GM18867 (cell line): ENCODE measurements at regions not wholly inside any gene's neighbourhood (a gene's known extent, or its start where the extent isn't known, plus 50 kb on each side); places are given as distances from the start of the nearest gene placed in this dataset.

Experiments
- ATAC-seq: cut with Tn5 transposase; IDR thresholded peaks from one replicate; pipeline ENCODE4 v1.9.1; 2021; ENCODE audit warnings: mild to moderate bottlenecking, moderate library complexity; ENCODE audit not compliant: unreplicated experiment

DNA sequence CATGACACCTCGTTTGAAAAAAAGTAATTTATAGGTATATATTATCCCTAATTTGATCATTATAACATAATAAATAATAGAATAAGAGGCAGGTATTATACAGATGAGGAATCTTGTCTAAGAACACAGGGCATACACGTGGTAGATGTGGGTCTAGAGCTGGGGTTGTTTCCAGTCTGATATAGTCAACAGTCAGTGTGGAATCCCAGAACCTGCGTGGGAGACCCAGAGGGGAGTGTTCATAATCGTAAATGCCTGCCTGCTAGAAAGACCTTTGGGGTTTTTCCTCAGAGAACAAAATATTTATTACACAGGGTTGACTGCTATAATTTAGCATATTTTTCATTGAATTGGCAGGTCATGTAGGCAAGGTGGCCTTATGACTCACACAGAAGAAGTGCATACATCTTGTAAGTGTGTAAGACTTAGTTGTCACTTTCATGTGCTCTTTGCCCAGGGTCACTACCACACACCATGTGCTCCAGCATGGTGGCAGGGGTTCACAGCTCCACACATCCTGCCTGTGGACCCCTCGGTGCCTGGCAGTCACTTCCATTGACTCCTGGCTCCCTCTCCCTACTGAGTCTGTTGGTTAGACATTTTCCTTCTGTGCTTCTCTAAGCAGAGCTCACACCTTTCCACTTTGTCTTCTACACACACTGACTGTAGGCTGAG is 94.9 kb upstream of the IKZF1 start:
- no peak for ATAC-seq

DNA sequence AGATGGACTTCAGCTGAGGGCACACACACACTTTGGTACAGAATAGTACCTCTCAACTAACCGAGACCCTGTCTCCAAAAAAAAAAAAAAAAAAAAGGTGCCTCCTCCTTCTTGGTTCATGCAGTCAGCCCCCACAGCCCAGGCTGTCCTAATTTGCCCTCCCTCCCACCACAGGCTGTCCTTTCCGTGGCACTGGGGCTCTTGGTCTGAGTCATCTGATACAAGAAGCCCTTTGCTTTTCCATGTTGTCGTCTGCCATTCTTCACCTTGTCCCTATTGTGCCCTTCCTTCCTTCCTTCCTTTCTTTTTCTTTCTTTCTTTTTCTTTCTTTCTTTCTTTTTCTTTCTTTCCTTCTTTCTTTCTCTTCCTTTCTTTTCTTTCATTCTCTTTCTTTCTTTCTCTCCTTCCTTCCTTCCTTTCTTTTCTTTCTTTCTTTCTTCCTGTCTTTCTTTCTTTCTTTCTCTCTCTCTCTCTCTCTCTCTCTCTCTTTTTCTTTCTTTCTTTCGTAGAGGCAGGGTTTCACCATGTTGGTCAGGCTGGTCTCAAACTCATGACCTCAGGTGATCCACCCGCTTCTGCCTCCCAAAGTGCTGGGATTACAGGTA is 96.0 kb upstream of the IKZF1 start:
- ATAC-seq, result no peak

DNA sequence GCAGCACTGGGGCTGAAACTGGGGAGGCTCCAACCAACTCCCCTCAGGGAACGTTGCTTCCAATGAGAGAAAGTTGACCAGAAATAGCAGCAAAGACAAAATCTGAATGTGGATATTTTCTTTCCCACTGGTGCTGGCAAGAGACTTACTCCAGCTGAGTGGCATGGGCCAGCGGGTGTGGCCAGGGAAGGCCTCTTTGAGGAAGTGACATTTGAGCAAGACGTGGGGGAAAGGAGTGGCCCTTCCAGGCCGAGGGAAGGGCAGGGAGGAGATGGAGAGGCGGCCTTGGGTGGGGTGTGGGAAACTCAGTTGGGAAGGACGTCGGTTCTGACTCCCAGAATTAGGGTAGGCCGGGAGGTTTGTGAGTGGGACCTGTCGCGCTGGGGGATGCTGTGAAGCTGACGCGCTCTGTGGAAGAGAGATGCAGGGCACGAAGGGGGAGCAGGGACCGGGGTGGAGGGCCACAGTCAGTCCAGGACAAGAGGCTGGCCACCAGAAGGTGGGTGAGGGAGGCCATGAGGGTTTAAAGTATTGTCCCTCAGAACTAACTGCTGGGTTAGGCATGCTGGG is 96.7 kb upstream of the IKZF1 start:
- ATAC-seq, result no peak

DNA sequence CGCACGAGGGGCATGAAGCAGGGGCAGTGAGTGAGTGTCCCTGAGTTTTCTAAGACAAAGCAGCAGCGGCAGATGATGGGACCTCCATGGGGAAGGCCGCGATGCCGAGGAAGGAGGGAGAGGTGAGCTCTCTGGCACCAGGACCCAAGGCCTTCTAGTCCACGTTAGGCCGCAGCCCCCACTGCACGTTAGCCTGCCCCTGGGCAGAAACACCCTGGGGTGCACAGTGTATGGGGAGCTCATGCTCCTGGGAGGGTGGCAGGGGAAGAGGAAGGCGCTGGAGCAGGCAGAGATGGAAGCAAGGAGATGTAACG is 97.3 kb upstream of the IKZF1 start:
- no peak for ATAC-seq

DNA sequence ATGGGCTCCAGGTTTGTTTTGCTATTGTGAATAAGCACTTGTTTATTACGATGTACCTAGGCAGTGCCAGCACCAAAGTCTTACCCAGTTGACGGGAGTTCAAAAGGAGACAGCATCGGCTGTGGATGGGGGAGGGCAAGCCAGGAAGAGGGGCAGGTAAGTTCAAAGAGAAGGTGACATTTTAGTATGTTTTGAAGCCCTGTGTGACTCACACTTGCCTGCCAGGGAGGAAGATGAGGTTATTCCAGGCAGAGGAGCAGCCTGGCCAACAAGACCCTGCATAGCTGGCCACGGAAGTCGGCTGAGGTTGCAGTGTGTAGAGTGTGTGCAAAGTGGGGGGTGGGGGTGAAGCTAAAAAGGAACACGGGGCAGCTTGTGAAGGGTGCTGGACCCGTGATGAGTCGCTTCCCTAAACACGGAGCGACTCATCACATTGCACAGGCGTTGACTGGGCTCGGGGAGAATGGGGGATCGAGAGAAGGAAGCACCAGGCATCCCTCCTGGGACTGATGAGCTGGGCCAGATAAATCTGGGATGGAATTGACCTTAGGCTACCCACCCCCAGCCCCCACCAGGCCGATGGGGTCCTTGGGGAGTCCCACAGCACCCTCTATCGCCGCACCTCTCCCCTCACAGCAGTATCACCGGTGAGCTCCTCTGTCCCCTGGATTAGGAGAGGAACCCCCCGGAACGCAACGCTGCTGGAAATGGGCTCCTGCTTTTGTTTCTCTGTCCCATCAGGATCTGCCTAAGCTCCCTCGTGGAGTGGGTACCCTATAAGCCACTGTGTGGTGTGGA is 97.9 kb upstream of the IKZF1 start:
- no peak for ATAC-seq

DNA sequence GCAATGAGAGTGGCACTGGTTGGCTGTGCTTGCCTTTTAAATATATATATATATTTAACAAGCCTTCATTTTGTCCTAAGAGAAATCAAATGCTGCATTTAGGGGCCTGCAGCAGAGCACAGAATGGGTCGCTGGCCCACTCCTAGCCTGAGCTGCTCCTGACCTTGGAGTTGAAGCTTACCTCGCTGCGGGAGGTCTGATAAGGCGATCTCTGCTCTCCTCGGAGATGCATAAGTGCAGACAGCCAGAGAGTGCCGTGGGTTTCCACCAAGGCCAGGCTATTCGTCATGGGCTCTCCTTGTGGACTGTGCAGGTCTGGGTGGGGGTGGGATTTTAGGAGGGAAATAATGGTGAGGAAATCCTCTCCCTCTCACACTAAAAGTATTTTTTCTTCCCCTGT is 99.5 kb upstream of the IKZF1 start:
- ATAC-seq, result peak; percentile 8

DNA sequence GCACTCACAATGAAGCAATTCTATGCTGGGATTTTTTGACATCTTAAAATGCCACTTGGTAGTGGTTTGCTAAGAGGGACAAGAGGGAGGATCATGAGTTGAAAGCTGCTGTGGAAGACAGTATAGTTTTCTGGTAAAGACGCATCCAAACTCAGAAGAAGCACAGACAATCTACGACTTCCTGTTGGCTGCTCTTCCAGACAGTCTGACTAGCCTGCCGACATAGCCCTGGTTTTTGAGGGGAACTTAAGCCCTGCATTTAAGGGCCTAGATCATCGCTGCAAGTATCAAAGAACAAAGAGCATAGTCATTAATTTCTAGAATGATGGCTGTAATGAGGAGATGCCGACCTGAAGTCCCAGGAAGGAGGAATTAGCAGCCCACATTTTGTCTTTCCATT is 99.9 kb upstream of the IKZF1 start:
- ATAC-seq, result no peak

DNA sequence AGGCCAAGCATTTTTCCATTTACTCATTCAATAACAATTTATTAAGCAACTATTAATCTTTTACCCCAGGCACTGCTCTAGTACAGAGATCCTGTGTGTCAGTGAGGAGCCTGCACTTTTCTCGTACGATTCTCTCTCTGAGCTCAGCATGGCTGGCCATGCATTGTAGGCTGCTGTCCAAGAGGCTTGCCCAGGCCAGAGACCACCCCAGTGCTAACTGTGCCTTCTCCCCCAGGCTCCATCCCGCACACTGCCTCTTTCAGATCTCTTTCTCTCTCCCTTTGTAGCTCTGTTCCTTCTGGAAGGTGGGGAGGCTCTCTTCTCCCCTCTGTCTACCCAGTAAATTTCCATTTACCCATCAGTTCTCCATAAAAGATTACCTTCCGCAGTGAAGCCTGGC is 101.0 kb upstream of the IKZF1 start:
- ATAC-seq, result no peak

DNA sequence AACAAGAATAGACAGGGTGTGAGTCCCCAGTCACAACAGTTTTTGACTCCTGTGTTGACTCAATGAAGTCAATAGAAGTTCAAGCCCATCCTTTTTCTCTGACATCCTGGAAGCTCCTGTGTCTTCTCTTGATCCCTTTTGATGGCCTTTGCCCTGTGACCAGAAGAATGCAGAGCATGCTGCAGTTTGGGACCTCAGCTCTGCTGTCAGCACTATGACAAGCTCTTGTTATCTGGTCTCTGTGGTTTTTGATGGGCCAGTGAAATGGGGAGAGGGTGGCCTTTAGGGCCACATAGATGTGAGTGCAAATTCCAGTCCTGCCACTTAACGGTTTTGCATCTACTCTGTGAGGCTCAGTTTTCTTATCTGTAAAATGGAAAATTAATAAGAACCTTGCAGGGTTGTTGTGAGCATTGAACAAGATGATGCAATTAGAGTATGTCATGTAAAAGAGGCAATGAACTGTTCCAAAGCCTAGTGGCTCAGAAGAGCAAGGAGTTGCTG is 102.4 kb upstream of the IKZF1 start:
- no peak for ATAC-seq

DNA sequence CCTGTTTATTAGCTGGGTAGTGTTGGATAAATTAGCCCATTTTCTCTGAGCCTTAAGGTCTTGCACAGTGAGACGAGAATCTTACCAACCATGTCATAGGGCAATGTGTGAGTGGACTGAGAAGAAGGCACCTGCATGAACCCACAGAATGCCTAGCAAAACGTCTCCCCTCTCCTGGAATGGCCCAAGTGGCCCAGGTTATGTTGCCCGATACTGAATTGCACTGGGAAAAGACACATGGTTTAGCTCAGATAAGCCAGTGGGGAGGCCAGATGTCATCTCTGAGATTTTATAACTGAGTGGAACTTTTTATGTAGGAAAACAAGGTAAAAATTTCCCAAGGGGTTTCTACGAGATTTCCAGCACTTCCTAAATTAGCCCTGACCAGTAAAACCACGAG is 104.7 kb upstream of the IKZF1 start:
- no peak for ATAC-seq

DNA sequence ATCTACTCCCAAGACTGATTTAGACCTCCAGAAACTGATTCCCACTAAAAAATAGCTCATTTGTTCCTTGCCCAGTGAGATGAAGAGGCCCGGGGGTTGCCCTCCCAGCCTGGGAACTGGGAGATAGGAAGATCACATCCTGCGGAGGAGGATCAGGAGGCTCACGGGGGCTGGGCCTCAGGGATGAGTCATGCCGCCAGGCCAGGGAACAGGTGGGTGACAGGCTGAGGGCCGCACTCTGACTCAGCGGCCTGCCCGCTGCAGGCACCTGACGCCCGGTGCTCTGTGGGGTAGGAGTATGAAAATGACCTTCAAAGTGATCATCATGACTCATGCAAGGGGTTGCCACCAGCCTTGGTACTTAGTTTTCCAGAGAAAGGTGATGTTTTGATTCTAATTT is 104.5 kb upstream of the ZPBP start:
- ATAC-seq, result peak; percentile 94

DNA sequence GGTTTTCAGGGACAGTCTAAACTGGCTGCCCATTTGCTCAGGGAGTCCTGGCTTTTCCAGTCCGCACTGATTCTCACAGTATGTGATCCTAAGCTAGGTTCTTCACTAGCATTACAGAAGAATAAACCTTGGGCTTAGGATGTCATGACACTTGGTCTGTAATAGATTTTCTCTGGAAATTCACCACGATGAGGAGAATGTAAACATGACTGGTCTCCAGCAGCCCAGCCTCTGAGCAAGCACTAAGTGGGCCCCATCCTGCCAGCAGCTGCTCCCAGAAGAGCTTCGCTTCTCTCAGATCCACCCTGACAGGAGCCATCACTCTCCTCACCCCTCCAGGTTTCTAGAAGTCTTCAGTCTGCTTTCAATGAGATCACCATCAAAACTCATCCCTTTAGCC is 103.7 kb upstream of the ZPBP start:
- ATAC-seq, result no peak

DNA sequence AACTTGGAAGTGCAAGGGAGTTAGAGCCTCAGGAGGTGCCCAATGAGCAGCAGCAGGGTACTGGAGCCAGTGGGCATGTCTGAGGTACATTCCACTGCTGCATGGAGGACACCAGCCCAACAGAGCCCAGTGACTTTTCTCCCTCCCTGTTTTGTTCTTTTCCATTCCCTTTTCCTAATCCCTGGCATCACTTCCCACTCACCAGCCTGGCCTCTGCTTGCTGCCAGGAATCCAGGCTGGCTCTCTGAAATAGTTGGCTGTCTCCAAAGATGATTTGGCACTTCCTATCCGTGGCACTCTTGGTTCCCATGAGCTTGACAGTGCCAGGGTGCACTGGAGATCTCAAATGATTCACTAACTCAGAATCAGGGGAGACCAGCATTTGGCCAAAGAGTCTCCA is 97.7 kb upstream of the ZPBP start:
- ATAC-seq, result no peak

DNA sequence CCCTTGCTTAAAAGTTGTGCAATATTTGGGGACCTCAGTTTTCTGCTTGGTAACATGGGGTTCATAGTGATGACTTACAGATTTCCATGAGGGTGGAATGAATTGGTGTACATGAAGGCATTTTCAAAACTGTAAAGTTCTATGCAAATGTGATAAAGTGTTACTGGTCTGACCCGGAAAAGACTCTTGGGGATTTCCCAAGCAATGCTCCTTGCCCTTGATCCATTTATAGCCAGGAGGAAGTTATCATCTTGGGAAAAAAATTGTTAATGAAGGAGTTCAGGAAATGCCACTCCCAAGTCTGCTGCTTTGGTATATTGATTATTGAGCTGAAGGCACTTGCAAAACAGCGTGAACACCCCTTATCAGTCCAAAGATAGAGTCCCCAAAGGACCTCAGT is 96.3 kb upstream of the ZPBP start:
- ATAC-seq, result no peak

DNA sequence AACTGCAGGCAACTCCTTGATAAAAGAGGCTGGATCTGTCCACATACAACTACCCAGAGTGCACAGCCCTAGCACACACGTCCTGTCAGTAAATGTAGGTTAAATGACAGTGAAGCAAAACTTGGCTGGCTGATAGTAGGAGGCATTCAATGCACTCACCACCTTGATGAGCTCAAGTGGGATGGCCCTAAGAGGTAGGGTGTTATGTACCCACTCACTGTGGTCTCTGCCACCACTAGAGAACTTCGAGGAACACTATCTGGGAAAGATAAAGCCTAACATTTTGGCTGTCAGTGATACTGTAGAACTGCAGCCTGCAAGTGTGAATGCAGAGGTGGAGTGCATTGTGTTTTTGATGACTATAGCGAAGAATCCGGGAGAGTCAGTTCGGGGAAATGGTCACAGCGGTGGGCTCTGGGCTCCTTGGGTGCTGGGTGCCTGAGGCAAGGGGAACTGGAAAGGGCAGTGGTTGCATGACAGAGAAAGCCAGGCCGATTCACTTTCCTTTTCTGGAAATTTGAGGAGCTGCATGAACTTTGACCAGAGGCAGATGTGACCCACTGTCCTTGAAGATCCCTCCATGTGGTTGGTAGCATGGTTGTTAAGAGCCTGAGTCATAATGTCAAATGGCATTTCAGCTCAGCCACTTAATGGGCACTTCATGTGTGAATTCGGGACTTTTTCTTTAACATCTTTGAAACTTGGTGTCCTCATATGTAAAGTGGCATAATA is 93.1 kb upstream of the ZPBP start:
- no peak for ATAC-seq

DNA sequence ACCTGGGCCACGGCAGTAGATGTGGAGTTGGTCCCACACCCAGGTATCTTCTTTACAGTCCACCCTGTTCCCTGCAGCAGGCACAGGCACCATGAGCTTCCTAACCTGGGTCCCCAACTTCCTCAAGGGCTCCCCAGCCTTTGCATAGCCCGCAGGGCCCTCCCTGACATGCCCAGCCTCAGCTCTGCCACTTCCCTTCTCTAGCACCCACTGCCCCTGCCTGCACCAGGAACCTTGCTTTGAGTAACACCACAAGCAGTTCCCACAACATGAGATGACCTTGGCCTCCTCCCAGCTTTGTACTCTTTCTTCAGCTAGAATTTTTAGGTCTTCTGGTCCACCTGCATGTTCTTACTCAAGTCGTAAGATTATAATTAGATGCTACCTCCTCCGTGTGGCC is 92.2 kb upstream of the ZPBP start:
- ATAC-seq, result no peak

DNA sequence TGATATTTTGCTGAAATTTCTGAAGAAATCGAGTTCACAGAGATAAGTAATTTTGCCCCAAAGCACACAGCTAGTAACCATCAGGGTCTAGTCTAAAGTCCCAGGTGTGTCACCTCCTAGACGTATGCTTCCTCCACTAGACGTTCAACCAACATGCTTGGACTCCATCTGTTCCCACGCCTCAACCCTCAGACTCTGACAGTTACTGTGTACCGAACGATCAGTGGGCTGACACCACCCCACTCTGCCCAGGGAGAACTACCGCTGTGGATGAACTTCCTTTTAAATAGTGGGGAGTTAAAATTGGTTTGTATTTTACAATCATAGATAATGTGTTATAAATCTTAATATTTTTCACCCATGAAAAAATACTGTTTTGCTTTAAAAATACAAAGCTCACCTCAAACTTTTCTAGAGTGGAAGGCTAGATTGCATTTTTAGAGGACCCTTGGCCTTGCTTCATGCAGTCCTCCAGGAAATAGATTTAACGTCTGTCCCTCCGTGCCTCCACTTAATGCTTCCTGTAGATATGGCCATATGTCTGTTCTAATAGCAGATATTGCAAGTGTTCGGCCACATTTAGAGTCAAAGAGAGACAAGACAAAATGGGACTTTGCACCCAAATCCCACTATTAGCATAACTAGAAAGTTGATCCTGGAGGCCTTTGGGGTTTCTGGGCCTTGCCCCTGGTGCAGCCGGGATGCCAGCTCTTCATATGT is 91.4 kb upstream of the ZPBP start:
- ATAC-seq, result no peak

DNA sequence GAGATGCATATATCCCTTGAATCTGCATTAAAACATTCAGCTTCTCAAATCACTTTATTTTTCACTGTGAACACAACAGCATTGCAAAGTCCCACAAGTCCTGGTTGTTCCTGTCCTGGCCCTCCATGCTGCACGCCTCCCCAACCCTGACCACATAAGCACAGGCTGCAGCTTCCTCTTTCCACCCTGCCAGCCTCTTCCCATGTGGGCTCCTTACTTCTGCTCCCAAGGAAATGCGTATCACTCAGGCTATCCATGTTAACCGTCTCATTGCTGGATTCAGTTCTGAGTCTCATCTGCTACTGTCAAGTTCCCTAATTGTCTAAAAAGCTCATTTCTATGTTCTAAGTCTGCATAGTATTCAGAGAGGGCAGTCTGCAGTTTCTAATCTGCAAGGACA is 89.7 kb upstream of the ZPBP start:
- no peak for ATAC-seq

DNA sequence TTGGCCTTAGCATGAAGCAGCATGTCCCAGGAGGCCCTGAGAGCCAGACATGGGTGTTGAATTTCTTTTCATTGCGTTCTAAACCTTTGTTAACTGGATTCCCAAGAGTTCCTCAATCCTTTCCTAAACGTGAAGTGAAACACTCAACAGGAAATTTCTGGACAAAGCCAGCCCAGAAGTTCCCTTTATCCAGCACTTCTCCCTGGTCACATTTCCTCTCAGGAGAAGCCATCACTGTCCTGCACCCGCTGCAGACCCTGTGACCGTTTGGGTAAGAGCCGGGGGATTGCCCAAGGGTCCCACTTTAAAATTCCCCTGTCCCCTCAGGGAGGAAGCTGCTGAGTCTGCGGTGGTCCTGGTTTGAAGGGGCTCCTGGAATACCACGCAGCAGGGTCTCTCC is 88.0 kb upstream of the ZPBP start:
- ATAC-seq, result no peak

DNA sequence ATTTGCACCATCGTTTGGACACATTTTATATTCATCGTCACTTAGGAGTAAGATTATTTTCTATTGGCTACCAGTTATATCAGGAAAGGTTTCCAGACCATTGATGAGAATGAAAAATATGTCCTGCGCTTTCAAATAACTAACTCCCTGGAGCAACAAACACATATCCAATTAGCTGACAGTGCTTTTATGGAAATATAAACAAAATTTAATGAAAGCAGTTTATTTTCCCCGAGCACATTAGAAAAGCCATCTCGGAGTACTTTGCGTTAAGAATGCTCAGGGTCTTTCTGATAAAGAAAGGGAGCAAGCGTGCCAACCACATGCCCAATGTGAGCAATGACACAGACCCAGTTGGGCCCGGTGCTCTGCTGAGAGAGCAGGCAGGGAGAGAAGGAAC is 85.1 kb upstream of the ZPBP start:
- no peak for ATAC-seq

DNA sequence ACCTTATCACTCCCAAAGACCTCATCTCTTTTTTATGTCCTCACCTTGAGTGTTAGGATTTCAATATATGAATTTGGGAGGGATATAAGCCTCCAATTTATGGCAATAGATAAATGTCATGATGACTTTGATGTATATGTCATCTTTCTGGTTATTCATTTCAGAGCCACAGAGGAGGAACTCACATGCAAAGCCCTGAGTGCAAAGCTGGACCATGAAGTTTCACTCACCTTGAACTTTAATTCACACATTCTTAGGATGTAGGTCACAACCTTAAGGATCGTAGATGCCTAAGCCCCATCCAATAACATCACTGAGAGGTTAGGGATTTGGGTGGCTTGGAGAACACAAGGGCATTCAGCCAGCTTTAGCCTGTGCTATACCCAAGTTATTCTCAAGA is 81.9 kb upstream of the ZPBP start:
- no peak for ATAC-seq
